SU-DHL-6 (cell line): ENCODE measurements at regions not wholly inside any gene's neighbourhood (a gene's known extent, or its start where the extent isn't known, plus 50 kb on each side); places are given as distances from the start of the nearest gene placed in this dataset.

Experiments used
- H2AFZ ChIP-seq: fragments of 200-600 bp; sonication (generic); 2 replicates; pipeline ENCODE4 v1.6.1; 2014; ENCODE audit warnings: low read depth, mild to moderate bottlenecking, moderate library complexity, mixed read lengths, antibody characterized with exemption, low read length; ENCODE audit not compliant: severe bottlenecking
- H3F3A ChIP-seq: fragments of 200-600 bp; shearing (Covaris generic); 2 replicates; pipeline ENCODE4 v1.6.0; 2016; ENCODE audit warnings: antibody characterized with exemption, mild to moderate bottlenecking; ENCODE audit not compliant: insufficient read depth
- H3K27ac ChIP-seq: fragments of 200-600 bp; sonication (generic); 2 replicates; pipeline ENCODE4 v1.5.1; 2016; ENCODE audit warnings: low read depth, mild to moderate bottlenecking, low read length, moderate library complexity, mixed read lengths
- H3K27me3 ChIP-seq: fragments of 200-600 bp; sonication (generic), shearing (Covaris generic); 2 replicates; pipeline ENCODE4 v1.6.0; 2014; ENCODE audit warnings: mild to moderate bottlenecking, low read length
- H3K36me3 ChIP-seq: fragments of 200-600 bp; sonication (generic); 2 replicates; pipeline ENCODE4 v1.6.1; 2014; ENCODE audit warnings: mild to moderate bottlenecking, low read length, mixed read lengths
- H3K4me2 ChIP-seq: fragments of 300-600, 200-600 bp; shearing (Covaris generic), sonication (generic); 2 replicates; pipeline ENCODE4 v1.6.0; 2014; ENCODE audit warnings: low read length, low read depth, mild to moderate bottlenecking; ENCODE audit not compliant: poor library complexity, severe bottlenecking
- H3K4me3 ChIP-seq: fragments of 200-600 bp; sonication (generic); 2 replicates; pipeline ENCODE4 v1.5.1; 2014; ENCODE audit warnings: antibody characterized with exemption, low read length, mild to moderate bottlenecking, mixed read lengths; ENCODE audit not compliant: insufficient read depth, poor library complexity, severe bottlenecking
- H3K79me2 ChIP-seq: fragments of 200-600 bp; sonication (generic); 2 replicates; pipeline ENCODE4 v1.6.1; 2014; ENCODE audit warnings: mild to moderate bottlenecking, low read length, moderate library complexity; ENCODE audit not compliant: insufficient read depth
- H3K9ac ChIP-seq: fragments of 200-600 bp; sonication (generic); 2 replicates; pipeline ENCODE4 v1.7.0; 2014; ENCODE audit warnings: mild to moderate bottlenecking, low read length
- H3K9me2 ChIP-seq: fragments of 200-600 bp; sonication (generic); replicated peaks from 2 replicates; pipeline ENCODE4 v1.6.1; 2014; ENCODE audit warnings: low read length; ENCODE audit not compliant: insufficient read depth
- H3K9me3 ChIP-seq: fragments of 200-600 bp; sonication (generic); 2 replicates; pipeline ENCODE4 v1.6.1; 2014; ENCODE audit warnings: low read length, mixed read lengths; ENCODE audit not compliant: insufficient read depth
- H4K20me1 ChIP-seq: fragments of 200-600 bp; sonication (generic); 2 replicates; pipeline ENCODE4 v1.6.1; 2014; ENCODE audit warnings: low read depth, mild to moderate bottlenecking, antibody characterized with exemption, low read length, moderate library complexity, mixed read lengths
- CTCF ChIP-seq: fragments of 200-600 bp; sonication (generic); IDR thresholded peaks from one replicate; pipeline ENCODE4 v1.5.1; 2017; ENCODE audit warnings: antibody characterized with exemption, mild to moderate bottlenecking, low read length, moderate library complexity; ENCODE audit not compliant: insufficient read depth, poor library complexity, severe bottlenecking
- EZH2phosphoT487 ChIP-seq: fragments of 200-600 bp; sonication (generic), shearing (Covaris generic); conservative IDR thresholded peaks from 2 replicates; pipeline ENCODE4 v1.6.1; 2018; ENCODE audit warnings: mild to moderate bottlenecking, antibody characterized with exemption, low read length, moderate library complexity, mixed read lengths

GRCh38 chr4:123817025-123817688, 420.6 kb downstream of the SPRY1 start:
- H3K79me2 ChIP-seq = no peaks in the 10 kb centered on the region
- H3K27me3 ChIP-seq = no peaks in the 10 kb centered on the region
- no peaks in the 10 kb centered on the region for H3K36me3 ChIP-seq
- no peaks in the 10 kb centered on the region for H3F3A ChIP-seq
- no peaks in the 10 kb centered on the region for H4K20me1 ChIP-seq
- H3K9ac ChIP-seq = no peak overlapping the region
- H3K9me3 ChIP-seq = no peaks in the 10 kb centered on the region
- no peak for TF ChIP-seq CTCF
- TF ChIP-seq EZH2phosphoT487 = no peak
- H3K27ac ChIP-seq = no peak overlapping the region
- H3K9me2 ChIP-seq = no peaks in the 10 kb centered on the region
- no peak overlapping the region for H2AFZ ChIP-seq
- no peak overlapping the region for H3K4me2 ChIP-seq
- H3K4me3 ChIP-seq = no peak overlapping the region

- Histone ChIP-seq H2AFZ (no peak overlapping the region), H3K79me2 (no peaks in the 10 kb centered on the region), H3F3A (no peaks in the 10 kb centered on the region), H3K36me3 (no peaks in the 10 kb centered on the region), H3K9ac (no peak overlapping the region), H4K20me1 (no peaks in the 10 kb centered on the region), H3K4me3 (no peak overlapping the region), H3K4me2 (no peak overlapping the region), H3K27ac (no peak overlapping the region), H3K9me3 (no peaks in the 10 kb centered on the region), H3K9me2 (no peaks in the 10 kb centered on the region), H3K27me3 (no peaks in the 10 kb centered on the region)
- TF ChIP-seq CTCF (no peak), EZH2phosphoT487 (no peak)
Measured at GRCh38 chr4:123819362-123820035, 422.9 kb downstream of the SPRY1 start.

GRCh38 chr4:123821861-123822260, 425.3 kb downstream of the SPRY1 start:
- no peaks in the 10 kb centered on the region for H3F3A ChIP-seq
- no peak overlapping the region for H2AFZ ChIP-seq
- H3K27me3 ChIP-seq = no peaks in the 10 kb centered on the region
- no peaks in the 10 kb centered on the region for H3K79me2 ChIP-seq
- H3K9ac ChIP-seq = no peak overlapping the region
- H3K9me2 ChIP-seq = no peaks in the 10 kb centered on the region
- no peaks in the 10 kb centered on the region for H3K9me3 ChIP-seq
- H3K4me2 ChIP-seq = no peak overlapping the region
- no peaks in the 10 kb centered on the region for H4K20me1 ChIP-seq
- H3K27ac ChIP-seq = no peak overlapping the region
- no peak overlapping the region for H3K4me3 ChIP-seq
- TF ChIP-seq EZH2phosphoT487 = no peak
- TF ChIP-seq CTCF = no peak
- H3K36me3 ChIP-seq = no peaks in the 10 kb centered on the region
